Activated CD8-positive, alpha-beta T cell treated with anti-CD3 and anti-CD28 coated beads for 36 hours (primary cell): ENCODE measurements at regions not wholly inside any gene's neighbourhood (a gene's known extent, or its start where the extent isn't known, plus 50 kb on each side); places are given as distances from the start of the nearest gene placed in this dataset.

ENCODE experiments used
- ATAC-seq: fragments of 200-7000 bp; cut with Tn5 transposase; one replicate; pipeline ENCODE4 v1.10.0; 2021; ENCODE audit warnings: mild to moderate bottlenecking, moderate library complexity
- CTCF ChIA-PET: fragments of 350-600 bp; sonication (Branson Sonifier 250); formaldehyde crosslinking; loops from one replicate; lab custom pipeline; 2021; ENCODE audit warnings: antibody characterized with exemption; lab: Charles Lee
- POLR2A ChIA-PET: fragments of 350-600 bp; sonication (Branson Sonifier 250); formaldehyde crosslinking; loops from one replicate; lab custom pipeline; 2021; ENCODE audit warnings: antibody characterized with exemption; lab: Charles Lee
- DNase-seq: peaks from one replicate; pipeline ENCODE4 v3.0.0-alpha.2; 2020
- H3K27ac Mint-ChIP-seq: one replicate; pipeline ENCODE4 v1.8.0; 2021; ENCODE audit warnings: mild to moderate bottlenecking, mixed read lengths
- H3K27me3 Mint-ChIP-seq: one replicate; pipeline ENCODE4 v1.8.0; 2021; ENCODE audit warnings: mixed read lengths
- H3K36me3 Mint-ChIP-seq: one replicate; pipeline ENCODE4 v1.8.0; 2021; ENCODE audit warnings: low read depth, mixed read lengths
- H3K4me1 Mint-ChIP-seq: one replicate; pipeline ENCODE4 v1.8.0; 2021; ENCODE audit warnings: low read depth, mixed read lengths
- H3K4me3 Mint-ChIP-seq: one replicate; pipeline ENCODE4 v1.8.0; 2021; ENCODE audit warnings: mild to moderate bottlenecking, moderate library complexity, mixed read lengths
- H3K9me3 Mint-ChIP-seq: one replicate; pipeline ENCODE4 v1.8.0; 2021; ENCODE audit warnings: mixed read lengths
- intact Hi-C: fragments of 100-400 bp; cut with micrococcal nuclease; formaldehyde crosslinking; loops from one replicate; pipeline ENCODE4 v1.10.0; 2022
- TF ChIP-seq, protein P1 (sequence below): fragments of 200-600 bp; IDR thresholded peaks from one replicate; pipeline ENCODE4 v1.8.0; 2022; ENCODE audit warnings: antibody characterized with exemption, mild to moderate bottlenecking

DNA sequence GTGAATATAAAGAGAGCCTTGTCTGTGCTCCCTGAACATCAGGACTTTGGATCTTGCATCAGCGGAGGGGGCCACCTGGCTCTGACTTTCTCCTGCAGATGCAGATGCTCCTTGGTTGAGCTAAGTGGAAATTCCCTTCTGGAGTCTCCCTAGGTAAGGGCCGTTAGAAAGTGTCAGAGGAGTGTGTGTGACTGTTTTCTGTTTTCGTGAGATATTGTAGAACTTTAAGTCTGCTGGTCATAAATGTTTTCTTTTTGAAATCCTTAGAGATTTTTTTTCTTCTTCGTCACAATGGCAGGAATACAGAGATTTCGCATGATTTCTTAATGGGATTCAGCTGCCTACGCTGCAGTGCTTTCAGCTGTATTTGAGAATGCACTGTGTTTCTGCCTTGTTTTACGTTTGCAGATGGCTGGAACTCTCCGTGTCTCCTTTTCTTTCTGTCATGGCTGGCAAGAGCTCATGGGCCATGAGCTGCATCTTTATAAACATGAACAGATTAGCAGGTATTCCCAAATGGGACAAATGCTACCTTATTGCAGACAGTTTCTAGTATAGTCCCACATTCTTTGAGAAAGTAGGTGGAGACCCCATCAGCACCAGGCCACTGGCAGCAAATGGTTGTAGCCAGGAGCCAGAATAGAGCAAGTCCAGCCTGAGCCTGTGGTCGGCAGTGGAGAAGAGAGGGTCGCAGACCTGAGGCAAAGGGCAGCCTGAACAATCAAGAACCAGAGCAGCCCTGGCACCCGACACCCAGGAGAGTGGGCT lies 76.2 kb upstream of the FRMD6 start:
- TF ChIP-seq, protein P1, sequence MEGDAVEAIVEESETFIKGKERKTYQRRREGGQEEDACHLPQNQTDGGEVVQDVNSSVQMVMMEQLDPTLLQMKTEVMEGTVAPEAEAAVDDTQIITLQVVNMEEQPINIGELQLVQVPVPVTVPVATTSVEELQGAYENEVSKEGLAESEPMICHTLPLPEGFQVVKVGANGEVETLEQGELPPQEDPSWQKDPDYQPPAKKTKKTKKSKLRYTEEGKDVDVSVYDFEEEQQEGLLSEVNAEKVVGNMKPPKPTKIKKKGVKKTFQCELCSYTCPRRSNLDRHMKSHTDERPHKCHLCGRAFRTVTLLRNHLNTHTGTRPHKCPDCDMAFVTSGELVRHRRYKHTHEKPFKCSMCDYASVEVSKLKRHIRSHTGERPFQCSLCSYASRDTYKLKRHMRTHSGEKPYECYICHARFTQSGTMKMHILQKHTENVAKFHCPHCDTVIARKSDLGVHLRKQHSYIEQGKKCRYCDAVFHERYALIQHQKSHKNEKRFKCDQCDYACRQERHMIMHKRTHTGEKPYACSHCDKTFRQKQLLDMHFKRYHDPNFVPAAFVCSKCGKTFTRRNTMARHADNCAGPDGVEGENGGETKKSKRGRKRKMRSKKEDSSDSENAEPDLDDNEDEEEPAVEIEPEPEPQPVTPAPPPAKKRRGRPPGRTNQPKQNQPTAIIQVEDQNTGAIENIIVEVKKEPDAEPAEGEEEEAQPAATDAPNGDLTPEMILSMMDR: no peak
- H3K27me3 Mint-ChIP-seq: peaks cover 25% of the 10 kb centered on the region
- CTCF ChIA-PET: no interaction called here
- H3K9me3 Mint-ChIP-seq: no peaks in the 10 kb centered on the region
- DNase-seq: no peak
- POLR2A ChIA-PET: no interaction called here
- no peak for ATAC-seq
- H3K36me3 Mint-ChIP-seq: no peaks in the 10 kb centered on the region
- intact Hi-C loops: no loop called here
- H3K27ac Mint-ChIP-seq: no peak overlapping the region
- H3K4me1 Mint-ChIP-seq: no peaks in the 10 kb centered on the region
- H3K4me3 Mint-ChIP-seq: no peak overlapping the region

DNA sequence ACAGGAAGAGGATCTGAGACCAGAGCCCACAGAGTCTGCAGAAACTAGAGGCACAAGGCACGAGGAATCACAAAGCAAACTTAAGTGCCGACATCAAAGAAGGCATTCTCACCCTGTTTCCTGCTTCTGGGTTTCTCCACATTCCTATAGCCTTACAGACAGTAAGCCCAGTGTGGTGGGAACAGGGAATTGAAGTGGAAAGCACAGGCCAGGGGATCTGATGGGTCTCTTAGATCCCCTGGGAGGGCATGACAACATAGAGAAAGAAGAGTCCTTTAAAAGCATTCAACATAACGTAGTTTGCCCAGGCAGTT lies 75.6 kb upstream of the FRMD6 start:
- no peak overlapping the region for H3K4me3 Mint-ChIP-seq
- intact Hi-C loops: no loop called here
- H3K27ac Mint-ChIP-seq: no peak overlapping the region
- POLR2A ChIA-PET: no interaction called here
- H3K27me3 Mint-ChIP-seq: peaks cover 28% of the 10 kb centered on the region
- CTCF ChIA-PET: no interaction called here
- H3K4me1 Mint-ChIP-seq: no peaks in the 10 kb centered on the region
- H3K9me3 Mint-ChIP-seq: no peaks in the 10 kb centered on the region
- no peaks in the 10 kb centered on the region for H3K36me3 Mint-ChIP-seq
- TF ChIP-seq, protein P1: no peak
- ATAC-seq (no peak), DNase-seq (no peak)

DNA sequence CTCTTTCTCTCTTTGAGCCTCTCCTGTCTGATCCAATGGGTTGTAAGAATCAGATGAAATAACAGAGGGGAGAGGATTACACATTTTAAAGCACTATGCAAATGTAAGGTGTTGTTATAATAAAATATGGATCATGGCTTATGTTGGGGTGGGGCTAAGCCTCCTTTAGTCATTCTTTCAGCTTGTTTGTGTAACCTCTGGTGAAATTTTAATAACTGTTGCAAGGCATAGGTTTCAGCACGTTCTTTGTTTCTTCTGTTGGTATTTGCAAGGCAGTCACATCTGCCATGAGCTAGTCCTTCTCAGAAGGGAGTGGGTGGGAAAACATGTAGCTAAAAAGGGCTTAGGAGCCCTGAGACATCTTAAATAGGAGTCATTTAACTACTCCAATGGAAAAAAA lies 74.8 kb upstream of the FRMD6 start:
- POLR2A ChIA-PET: no interaction called here

DNA sequence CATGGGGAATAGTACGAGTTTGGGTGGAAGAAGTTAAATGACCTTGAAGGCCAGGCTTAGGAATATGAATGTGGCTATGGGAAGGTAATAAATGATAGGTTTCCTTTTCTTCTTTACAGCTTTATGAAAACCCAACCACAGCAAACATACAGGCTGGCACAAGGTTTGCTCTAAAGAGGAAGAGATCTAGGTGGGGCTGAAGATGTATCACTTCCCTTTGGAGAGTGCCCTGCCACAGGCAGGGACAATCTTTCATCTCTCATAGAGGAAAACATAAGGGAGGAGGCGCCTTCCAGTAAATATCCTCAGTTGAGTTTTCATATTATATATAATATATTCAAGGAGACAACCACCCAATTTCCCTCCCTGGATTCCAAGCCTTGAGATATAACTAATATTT lies 72.9 kb upstream of the FRMD6 start:
- ChIA-PET CTCF (no interaction called here), POLR2A (no interaction called here)
- Mint-ChIP-seq H3K27ac (no peak overlapping the region), H3K27me3 (peaks cover 29% of the 10 kb centered on the region), H3K9me3 (no peaks in the 10 kb centered on the region), H3K36me3 (no peaks in the 10 kb centered on the region), H3K4me3 (no peak overlapping the region), H3K4me1 (no peaks in the 10 kb centered on the region)
- ATAC-seq (no peak), DNase-seq (no peak)
- TF ChIP-seq, protein P1: no peak
- intact Hi-C loops: no loop called here

More for the DNA sequence above, 74.8 kb upstream of the FRMD6 start:
- TF ChIP-seq, protein P1: no peak
- Mint-ChIP-seq H3K9me3 (no peaks in the 10 kb centered on the region), H3K36me3 (no peaks in the 10 kb centered on the region), H3K27ac (no peak overlapping the region), H3K4me3 (no peak overlapping the region), H3K4me1 (no peaks in the 10 kb centered on the region), H3K27me3 (peaks cover 29% of the 10 kb centered on the region)
- intact Hi-C loops: no loop called here
- CTCF ChIA-PET: interaction anchor here (0.6 kb wide), 1 partner anchor 90 kb away, joined by 3 read pairs; no protein-coding TSS in a partner anchor
- no peak for DNase-seq
- ATAC-seq: no peak

DNA sequence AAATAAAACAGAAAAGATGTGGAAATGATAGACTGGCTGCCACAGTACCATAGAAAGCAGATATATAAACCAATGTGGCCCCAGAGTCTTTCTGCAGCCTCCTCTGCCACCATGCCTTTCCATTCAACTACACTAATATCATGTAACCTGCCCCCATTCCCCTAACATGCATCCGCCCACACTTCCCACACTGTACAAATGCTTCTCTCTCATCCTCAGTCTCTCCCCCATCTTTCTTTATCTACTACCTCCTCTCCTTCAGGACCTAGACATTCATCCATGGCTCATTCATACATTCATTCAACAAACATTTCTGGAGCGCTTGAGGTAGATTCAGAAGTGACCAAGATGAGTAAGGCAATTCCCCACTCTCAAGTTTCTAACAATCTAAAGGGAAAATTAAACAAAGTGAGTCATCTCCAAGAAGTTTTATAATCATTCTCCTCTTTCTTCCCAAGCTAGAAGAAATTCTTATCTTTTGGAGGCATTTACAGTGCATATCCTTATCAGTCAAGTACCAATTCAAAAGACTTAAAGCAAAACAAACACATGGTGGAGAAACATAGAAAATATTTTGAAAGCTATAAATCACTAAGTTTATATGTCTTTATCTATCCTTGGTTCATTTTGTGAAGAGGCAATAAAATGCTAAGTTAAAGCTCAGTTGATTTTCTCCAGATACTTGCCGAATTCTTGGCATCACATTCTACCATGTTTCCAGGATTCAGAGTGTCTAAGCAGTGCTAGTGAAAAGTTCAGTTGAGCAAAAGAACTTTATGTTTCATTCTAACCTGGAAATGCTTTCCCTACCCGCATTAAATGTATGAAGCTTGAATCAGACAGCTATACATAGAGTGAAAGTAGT lies 70.5 kb upstream of the FRMD6 start:
- Mint-ChIP-seq H3K4me1 (no peaks in the 10 kb centered on the region), H3K27ac (no peak overlapping the region), H3K4me3 (no peak overlapping the region), H3K36me3 (no peaks in the 10 kb centered on the region), H3K27me3 (peaks cover 17% of the 10 kb centered on the region), H3K9me3 (no peaks in the 10 kb centered on the region)
- POLR2A ChIA-PET: no interaction called here
- CTCF ChIA-PET: interaction anchor here (1.1 to 1.8 kb wide), 2 partner anchors 10 to 199 kb away, joined by 3 to 4 read pairs; no protein-coding TSS in a partner anchor
- TF ChIP-seq, protein P1: no peak
- ATAC-seq (no peak), DNase-seq (no peak)
- intact Hi-C loops: no loop called here
